ENCODE measurements at regions not wholly inside any gene's neighbourhood (a gene's known extent, or its start where the extent isn't known, plus 50 kb on each side); places are given as distances from the start of the nearest gene placed in this dataset.

DNA sequence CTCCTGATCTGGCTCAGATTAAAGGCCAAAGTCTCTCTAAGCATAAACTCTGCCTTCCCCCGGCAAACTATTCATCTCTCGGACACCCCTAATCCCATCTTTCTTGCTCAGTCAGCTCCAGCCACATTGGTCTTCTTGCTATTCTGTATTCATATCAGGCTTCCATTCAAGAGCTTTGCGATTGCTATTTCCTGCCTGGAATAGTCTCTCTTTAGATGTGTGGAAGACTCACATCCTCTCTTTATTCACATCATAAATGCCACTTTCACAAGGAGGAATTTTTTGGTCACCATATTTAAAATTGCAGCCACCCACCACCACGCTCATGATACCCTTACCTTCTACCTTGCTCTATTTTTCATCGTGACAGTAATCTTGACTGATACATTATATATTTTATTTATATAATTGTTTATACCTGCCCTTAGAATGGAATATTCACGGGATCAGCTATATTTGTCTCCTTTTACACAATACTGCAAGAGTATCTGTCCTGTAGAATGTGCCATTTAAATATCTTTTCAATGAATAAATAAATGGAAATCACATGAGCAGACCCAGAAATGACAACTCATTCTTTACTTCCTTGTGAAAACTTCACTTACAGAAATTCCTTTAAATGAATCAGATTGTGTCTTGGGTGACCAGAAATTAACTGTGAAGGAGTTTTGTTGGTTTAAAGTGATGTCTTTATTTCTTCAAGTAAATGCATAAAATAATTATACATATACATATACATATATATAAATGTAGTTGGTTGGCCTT is 780.6 kb upstream of the FLRT2 start:
- DNase-seq = no peak

- DNase-seq = no peak
Observed at GRCh38 chr14:84750284-84750683, 779.7 kb upstream of the FLRT2 start.

- DNase-seq = no peak
Observed at GRCh38 chr14:84750763-84751554, 779.0 kb upstream of the FLRT2 start.

GRCh38 chr14:84751745-84752144 is 778.2 kb upstream of the FLRT2 start:
- no peak for DNase-seq

DNA sequence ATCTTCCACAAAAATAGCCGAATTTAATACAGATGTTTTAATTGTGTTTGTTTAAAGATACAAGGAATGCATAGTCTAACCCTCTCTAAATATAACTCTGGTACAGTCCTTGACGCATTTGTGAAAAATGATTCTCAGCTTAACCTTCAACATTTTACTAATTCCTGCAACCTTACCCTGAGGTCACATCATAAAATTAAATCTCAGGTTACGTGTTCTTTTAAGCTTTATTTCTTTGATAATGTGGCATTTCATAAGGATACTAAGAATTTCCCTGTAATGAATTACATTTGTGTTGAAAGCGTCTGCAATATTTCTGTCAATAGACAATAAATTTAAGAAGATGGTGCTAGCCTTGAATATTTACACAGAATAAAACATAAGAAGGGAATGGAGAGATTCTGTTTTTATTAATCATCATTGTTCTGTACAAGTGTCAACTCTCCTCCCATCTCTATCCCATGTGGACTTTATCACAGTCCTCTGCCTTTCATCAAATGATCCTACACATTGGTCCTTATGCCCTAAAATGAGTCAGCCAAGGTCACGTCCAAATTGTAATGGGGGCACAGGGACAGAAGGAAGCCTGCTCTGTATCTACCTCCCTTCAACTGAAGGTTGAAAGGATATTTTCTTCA is 769.3 kb upstream of the FLRT2 start:
- no peak for DNase-seq

DNA sequence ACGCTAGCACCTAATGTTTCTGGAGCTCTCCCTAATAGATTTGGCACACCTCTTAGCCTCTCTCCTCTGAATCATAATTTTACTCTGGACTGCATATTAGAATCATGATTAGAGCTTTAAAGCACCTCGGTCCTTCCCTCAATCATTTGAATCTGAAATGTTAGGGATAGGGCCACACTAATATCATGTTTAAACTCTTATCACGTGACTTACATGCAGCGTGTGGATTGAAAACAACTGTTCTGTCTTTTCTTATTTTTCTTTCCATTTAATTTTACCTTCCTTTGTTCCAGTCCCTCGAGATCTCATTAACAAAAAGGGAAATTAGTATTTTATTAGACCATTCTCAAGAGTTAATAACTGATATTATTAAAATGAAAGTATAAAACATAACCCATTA is 762.5 kb upstream of the FLRT2 start:
- no peak for DNase-seq

DNA sequence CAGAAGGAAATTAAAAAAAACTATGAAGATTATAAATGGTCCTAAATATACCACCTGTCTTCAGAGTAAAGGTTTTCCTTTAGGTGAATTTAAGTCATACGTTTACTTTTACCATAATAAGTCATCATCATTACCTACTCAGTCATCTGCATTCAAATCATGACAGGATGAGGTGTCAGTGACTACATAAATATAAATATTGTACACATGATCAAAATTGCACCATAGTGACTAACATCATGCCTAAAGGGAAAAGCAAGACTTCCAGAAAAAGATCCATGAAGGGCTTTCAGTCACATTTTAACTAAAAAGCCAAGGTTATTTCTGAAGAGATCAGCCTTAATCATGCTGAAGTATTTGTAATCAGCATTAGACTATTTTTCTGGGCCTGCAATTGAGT is 759.9 kb upstream of the FLRT2 start:
- no peak for DNase-seq

DNA sequence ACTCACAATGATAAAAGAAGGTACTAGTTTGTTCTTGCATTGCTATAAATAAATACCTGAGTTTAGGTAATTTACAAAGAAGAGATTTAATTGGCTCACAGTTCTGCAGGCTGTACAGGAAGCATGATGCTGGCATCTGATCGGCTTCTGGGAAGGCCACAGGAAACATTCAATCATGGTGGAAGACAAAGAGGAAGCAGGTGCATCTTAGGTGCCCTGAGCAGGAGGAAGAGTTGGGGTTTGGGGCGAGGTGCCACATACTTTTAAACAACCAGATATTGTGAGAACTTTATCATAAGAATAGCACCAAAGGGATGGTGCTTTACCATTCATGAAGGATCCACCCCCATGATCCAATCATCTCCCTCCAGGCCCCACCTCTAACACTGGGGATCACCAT is 752.6 kb upstream of the FLRT2 start:
- DNase-seq = no peak

DNA sequence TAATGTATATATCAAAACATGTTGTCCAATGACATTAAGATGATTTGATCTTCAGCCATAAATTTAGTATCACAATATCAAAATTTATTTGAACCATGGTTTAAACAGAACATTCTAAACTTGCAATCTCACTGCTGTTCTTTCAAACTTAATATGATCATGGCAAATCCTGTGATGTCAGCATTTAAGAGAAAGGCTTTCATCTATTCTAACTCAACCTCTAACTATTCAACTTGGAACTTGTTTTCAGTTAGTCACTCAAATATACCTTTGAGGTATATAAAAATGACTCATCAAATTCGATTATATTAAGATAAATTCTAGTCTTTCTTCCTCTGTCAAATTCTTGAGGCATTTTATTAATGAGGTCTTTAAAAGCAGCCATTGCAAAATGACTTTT is 747.0 kb upstream of the FLRT2 start:
- no peak for DNase-seq

- no peak for DNase-seq
Observed at GRCh38 chr14:84783511-84783910, 746.4 kb upstream of the FLRT2 start.

GRCh38 chr14:84785996-84786395 is 743.9 kb upstream of the FLRT2 start:
- no peak for DNase-seq

DNA sequence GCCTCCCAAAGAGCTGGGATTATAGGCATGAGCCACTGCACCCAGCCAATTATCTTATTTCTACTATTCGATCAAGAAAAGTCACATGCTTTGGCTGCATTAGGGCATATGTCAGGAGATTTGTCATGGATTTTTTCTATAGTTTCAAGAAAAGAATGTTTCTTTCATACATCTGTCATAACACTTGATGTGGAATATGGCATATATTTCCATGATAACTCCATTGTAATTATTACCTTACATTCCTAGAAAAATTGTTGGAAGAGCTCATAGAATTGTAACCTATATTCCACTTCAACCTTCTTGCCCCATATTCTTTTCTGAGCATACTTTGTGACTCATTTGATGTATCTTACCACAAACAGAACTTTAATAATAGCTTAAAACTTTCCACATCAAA is 740.9 kb upstream of the FLRT2 start:
- no peak for DNase-seq

GRCh38 chr14:84792722-84793410 is 737.1 kb upstream of the FLRT2 start:
- no peak for DNase-seq

DNA sequence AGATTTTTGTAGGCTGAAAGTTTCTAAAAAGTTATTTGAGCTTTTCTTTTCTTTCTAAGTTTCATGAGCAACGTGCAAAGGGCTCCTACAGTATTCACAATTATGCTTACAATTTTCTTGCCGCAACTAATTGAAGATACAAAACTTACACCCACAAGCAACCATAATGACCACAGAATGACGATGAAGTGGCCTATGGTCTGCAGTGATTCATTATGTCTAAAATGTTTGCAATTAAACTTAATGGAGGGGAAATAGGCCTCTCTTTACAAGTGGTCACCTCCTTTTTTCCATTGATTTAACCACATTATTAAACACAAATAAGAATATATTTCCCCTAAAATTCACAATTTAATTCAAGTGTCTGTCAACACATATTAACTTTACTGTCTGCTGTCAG is 732.6 kb upstream of the FLRT2 start:
- no peak for DNase-seq

DNA sequence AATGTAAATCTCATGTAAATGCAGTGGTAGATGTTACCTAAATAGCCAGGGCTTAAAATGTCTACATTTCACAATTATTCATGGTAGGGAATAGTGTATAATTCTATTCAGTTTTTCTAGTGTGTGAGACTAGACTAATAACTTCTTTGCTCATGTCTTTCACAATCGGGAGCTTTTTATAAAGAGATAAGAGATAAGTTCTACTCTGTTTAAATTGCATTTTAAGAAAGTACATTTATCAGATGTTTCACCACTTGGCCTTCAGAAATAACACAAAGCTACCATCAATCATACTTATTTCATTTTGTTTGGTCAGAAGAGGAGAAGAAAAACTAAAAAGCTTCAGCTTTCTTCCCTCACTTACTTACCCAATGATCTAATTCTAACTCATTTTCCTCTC is 725.5 kb upstream of the FLRT2 start:
- no peak for DNase-seq

- DNase-seq = no peak
Observed at GRCh38 chr14:84804895-84805294, 725.0 kb upstream of the FLRT2 start.

- no peak for DNase-seq
Observed at GRCh38 chr14:84806181-84806580, 723.8 kb upstream of the FLRT2 start.

DNA sequence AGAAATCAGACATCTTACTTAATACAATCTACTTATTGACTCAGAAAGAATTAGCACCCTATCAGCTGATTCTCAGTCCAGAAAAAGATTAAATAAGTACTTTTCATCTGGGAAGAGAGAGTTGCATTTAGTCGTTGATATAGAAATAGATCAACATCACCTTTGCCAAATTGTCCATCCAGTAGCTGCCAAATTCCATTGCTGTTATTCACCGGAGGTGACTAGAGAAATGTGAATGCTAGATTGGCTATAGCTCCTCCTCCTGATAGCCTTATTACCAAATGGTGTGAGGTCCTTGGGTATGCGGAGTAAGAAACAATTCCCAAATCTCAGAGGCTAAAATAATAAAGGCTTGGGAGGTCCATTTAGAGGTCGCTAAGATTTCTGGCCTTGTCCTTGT is 723.3 kb upstream of the FLRT2 start:
- DNase-seq = no peak

DNA sequence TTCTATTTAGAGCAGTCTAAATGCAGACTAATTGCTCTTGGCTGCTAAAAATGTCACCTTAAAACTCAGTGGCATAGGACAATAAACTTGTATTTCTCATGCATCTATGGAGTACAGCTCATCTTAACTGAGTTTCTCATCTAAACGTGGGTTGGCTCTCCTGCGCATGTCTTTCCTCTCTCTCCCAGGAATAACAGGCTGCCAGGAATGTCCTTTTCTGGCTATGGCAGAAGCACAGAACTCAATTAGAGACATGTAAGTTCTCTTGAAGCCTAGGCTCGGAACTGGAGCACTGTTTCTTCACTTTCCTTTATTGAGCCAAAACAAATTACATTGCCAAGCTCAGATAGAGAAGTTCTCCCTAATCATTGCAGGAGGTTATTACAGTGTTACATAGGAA is 722.3 kb upstream of the FLRT2 start:
- no peak for DNase-seq

DNA sequence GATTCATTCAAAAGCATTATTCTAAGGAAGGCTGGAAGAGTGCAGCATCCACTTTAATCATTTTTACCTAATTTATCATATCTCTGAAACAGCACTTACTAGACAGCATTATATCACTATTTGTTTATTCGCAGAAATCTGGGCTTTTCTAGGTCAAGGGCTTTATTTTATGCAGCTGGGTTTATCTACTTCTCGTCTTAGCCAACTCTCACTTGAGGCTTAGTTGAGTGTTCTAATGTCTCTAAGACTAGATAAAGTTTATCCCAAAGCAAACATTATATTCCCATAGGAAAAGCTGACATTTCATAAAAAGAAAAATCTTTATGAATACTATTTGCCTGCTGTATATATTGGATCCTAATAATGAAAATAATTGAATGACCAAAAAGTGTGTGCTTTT is 720.8 kb upstream of the FLRT2 start:
- no peak for DNase-seq

- DNase-seq = no peak
Observed at GRCh38 chr14:84814391-84814790, 715.6 kb upstream of the FLRT2 start.

- no peak for DNase-seq
Observed at GRCh38 chr14:84819528-84819927, 710.4 kb upstream of the FLRT2 start.
